ENCODE measurements at regions not wholly inside any gene's neighbourhood (a gene's known extent, or its start where the extent isn't known, plus 50 kb on each side); places are given as distances from the start of the nearest gene placed in this dataset.

DNA sequence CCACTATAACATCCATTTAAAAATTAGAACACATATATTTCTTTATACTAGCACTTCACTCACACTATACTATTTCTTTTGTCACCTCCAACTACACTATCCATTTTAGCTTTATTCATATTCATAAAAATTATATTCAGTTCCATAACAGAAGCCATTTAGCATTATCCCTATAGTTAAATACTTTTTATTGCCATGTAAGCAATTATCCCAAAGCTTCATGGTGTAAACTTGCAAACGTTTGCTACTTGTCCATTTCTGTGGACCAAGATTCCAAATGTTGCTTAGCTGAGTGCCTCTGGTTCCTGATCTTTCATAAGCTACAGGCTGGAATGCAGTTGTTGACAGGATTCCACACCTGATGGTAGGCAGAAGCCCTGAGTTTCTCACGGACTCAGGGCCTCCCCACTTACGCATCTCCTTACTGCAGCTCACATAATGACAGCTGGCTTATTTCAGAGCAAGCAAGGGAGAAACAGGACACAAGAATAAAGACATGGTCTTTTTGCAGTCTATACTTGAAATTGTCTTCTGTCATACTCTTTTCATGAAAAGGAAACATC lies 1584.8 kb downstream of the SLITRK5 start:
- DNase-seq, result no peak

DNA sequence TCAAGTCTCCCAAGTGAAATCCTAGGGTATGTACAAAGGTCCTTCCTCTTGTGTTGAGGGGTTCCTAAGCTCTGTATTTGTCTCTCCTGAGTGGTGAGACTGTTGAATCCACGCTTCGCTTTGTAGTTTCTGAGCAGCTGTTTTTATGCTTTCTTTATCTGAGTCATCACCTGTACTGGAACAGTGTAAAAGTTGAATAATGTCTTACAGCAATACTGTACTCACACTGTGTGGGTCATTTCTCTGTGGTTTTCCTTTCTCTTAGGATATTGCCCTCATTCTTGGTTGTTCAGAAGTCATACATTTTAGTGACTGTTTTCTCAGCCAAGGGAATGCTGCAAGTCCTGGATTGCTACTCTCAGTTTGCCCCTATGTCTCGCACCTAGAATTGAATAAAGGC lies 1596.6 kb downstream of the SLITRK5 start:
- DNase-seq, result no peak

DNA sequence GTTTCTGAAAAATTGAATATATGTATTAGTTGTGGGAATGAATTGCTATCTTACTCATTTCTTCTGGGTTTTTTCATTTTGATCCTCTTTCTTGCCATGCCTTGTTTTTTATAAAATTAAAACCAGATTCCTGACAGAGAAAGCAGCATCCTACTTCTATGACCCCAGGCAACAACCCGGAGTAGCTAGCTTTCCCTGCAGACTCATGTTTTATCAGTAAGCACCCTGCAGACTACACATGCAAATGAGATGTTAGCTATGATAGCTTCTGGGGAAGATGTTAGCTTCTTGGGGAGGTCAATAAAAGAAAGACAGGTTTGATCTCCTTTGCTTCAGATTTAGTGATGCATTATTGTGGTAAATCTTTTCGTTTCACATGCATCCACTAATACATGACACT lies 1598.6 kb downstream of the SLITRK5 start:
- no peak for DNase-seq

DNA sequence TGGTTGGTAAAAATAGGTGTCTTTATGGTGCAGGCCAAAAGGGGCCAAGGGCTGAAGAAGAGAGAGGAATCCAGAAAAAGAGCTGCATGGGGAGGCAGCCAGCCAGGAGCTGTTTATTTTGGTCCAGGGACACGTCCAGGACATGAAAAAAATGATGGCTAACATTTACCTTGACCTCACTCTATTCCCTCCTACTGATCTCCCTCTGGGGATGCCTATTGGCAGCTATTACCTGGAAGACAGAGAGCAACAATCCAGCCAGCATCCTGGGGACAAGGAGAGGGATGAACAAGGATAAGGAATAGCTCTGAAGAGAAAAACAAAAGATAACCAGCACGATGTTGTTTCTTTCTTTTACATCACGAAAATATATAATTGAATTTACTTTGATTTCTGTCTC lies 1599.6 kb downstream of the SLITRK5 start:
- no peak for DNase-seq

DNA sequence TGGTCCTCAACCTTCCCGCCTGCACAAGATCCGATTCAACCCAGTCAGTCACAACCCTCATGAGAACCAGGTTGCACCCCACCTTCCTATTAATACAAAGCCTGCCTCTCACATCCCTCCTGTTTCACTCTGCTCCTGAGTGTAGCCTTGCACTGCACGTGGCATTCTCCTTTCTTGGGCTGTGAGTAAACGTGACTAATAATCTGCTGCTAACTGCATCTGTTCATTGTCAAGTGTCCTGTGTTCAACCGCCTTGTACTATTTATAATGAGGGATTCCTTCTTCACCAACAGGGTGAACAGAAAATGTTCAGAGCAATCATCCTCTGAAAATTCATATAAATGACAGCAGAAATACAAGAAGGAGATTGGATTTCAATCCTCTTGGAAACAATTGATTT lies 1608.2 kb downstream of the SLITRK5 start:
- no peak for DNase-seq

DNA sequence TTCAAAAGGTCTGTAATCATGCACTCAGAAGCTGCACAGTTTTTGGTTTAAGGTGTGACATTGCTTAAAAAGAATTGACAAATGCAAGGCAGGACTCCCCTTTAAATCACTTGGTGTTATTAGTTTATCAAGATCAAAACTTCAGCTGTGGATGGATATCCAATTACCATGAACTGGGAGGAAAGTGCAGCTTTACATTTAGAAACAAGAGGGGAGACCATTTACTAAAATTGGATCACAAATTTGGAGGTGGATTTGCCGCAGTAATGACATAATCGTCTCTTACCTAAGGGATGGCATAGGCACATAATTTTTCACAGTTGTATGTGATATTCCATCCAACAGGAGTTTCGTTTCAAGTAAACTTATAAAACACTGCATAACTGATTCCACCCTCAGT lies 1610.2 kb downstream of the SLITRK5 start:
- no peak for DNase-seq

DNA sequence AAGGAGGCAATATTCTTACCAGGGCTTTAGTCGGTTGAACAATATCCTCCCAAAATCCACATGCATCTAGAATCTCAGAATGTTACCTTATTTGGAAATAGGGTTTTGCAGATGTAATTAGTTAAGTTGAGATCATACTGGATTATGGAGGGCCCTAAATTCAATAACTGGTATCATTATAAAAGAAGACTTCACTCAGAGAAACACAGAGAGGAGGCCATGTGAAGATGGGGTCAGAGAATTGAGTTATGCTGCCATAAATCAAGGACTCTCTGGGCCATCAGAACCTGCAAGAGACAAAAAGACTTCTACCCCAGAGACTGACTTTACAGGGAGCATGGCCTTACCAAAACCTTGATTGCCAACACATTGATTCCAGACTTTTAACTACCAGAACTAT lies 1611.1 kb downstream of the SLITRK5 start:
- no peak for DNase-seq

DNA sequence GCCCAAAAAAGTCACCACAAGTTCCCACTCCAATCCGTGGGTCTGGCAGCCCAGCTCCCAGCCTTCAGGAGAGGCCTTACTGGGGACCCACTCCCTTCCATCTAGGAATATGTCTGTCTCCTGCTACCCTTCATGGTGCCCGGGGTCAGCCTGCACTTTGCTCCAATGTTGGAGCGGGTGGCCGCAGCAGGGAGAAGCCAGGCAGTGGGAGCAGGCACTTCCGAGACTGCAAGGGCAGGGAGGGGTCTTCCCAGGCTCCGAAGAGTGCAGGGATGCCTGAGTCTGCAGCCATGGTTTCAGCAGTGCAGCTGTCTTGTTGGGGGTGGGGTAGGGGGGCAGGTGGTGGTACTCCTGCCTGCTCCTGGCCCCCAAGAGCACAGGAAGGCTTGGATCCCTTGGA lies 1616.2 kb downstream of the SLITRK5 start:
- DNase-seq, result no peak

DNA sequence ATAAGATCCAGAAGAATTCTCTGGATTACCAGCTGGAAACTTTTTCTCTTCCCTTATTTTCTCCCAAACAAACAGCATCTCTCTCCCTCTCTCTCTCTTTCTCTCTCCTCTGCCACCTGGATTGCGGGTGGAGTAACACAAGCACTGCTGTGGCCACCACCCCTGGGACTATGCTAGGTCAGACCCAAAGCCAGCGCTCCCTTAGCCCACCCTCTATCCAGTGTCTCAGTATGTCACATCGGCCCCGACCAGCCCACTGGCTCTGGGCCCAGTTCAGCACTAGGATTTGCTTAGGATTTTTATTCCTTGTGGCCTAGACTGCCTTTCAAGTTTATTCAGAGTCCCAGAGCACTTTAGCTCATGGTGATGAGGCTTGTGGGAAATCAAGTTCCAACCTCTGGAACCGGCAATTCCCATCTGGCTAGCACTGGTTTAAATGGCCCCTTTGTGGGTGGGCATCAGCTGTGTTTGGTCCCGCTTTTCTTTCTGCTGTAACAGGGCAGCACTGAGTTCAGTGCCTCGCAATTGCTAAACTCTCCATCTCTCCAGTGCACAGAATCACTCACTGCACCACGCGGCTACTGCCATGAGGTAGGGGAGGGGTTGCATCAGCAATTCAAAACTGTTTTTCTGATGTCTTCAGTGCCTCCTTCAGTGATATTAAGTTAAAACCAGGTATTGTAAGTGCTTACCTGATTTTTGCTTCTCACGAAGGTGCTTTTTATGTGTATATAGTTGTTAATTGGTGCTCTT lies 1623.1 kb downstream of the SLITRK5 start:
- no peak for DNase-seq

DNA sequence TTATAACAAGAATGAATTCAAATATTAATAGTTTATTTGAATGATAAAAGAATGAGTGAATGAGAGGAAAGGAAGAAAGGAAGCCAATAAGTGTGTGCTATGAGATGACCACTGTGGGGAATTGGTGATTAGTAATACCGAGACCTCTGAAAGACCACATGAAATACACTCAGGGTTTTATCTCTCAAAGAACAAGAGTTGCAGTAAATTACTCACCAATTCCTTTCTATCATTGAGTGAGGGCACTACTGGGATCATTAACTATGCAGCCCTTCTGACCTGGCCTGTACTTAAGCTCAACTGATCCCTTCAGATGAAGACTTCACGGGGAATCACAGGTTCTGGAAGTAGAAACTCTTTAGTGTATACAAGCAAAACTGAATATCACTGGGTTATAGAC lies 1636.1 kb downstream of the SLITRK5 start:
- no peak for DNase-seq

DNA sequence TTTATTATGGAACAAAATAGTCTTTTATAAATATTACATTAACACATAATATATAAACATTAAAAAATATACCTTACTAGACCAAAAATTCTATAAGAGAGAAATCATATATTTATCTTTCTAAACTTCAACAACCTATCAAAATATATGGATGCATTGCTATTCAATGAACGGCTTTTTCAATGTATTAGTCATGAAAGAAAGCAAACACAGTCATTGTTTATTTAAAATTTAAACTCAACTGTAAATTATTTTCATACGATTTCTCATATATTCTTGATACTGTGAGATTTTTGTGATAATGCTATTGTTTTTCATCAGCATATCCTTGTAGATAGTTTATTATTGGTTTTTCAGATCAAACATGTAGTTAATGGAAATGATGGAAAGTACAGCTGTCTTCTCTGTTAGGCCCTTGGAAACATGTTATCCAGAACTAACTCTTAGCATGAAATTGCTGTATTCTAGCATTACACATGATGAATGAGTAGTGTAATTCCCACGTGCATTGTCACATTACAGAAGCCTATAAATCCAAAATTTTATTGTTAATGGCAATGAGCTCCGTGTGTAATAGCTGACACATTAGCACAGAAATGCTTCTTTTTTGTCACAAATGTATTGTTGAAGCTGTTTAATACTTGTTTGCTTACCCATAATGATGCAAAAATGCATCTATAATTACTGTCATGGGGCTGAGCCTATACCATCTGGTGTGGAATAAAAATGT lies 1639.9 kb downstream of the SLITRK5 start:
- no peak for DNase-seq

DNA sequence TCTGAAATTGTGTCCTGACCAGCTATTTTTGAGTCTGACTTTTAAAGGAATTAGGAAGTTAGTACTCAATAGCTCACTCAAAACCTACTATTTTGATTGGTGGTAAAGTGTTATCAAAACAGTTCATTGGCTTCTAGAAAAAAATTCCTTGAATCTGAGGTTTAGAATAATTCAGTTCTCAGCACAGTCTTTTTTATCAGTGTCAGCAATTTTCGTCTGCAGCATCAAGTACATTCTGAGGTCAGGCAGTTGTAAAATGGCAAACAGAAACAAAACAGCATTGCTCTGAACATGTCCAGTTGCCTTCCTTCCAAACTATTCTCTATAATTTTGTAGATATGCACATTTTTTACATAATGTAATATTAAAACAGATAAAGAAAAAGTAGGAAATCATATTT lies 1644.1 kb downstream of the SLITRK5 start:
- no peak for DNase-seq

DNA sequence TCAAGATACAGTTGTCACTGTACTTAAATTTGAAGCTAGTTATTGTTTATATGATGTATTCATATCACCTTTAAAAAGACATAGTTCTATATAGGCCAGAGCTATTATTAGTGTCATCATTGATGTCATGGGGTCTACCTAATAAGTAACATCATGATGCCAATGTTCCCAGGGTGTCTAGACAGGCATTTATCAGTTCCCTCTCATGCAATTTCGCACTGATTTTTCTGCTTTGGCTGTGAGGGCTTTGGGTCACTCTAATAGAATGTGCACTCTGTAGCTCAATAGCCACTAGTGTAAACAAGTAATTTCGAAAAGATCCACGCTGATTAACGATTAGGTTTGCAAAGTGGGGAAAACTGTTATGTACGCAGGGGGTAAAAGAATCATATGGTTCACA lies 1651.3 kb downstream of the SLITRK5 start:
- no peak for DNase-seq

DNA sequence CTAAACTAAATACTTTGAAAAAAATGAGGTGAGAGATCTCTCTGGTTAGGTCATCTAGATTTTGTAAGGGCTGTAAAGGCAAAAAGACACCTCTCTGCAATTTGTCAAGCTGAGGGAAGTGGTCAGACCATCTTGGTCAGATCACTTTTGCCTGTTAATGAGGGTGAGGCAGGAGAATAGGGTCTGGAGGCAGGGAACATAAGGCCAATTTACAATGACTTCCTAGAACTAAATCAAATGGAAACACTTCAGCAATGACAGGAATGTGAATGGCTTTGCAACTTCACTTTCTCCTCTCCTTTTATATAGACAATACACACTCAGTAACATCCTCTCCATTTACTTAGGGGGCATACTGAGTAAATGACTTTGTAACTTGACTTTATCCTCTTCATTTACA lies 1653.4 kb downstream of the SLITRK5 start:
- no peak for DNase-seq

DNA sequence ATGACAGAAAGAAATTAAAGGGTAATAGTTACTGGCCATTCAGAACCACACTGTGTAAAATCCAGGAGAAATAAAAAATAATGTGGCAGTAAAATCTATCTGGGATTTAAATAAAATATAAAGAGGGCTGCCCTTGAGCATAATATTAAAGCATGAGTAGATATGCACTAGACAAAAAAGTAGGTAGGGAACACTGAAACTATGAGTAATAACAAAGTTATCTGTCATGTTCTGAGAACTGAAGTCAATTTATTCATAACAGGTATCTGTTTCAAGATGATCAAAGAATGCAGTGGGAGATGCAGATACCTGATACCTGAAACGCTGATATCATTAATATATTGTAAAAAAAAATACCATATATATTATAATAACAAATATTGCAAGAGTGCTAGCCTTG lies 1672.0 kb downstream of the SLITRK5 start:
- DNase-seq, result no peak

DNA sequence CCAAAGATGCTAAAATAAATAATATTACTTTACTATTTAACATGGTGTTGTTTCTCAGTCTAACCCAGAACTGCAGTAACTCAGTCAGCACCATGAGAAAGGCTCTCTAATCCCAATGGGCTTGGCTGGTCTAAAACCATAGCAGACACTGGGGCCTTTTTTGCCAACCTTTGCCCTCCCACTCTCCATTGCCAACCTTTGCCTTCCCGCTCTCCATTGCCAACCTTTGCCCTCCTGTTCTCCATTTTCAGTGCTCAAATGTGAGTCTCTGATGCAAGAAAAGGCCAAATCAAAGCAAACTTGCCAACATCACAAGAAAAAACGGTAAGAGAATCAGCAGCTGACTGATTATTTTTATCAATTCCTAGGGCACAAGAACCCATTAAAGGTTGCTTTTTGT lies 1681.2 kb downstream of the SLITRK5 start:
- no peak for DNase-seq

DNA sequence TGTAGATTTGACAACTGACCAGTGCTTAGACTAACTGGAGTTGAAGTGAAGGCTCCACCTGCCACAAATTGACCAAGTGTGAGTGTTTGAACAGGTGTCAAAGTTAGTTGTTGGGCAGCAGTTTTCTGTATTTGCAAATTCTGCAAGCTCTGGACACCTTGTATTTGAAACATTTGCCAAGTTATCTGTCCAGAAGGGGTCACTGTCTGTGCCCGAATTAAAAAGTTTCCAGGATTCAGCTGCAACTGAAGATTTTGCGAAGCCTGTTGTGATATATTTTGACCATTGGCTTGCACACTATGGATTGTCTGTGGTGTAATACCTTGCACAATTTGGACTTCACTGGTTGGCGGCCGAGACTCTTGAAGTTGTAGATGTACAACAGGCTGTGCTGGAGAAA lies 1690.7 kb downstream of the SLITRK5 start:
- DNase-seq, result no peak

DNA sequence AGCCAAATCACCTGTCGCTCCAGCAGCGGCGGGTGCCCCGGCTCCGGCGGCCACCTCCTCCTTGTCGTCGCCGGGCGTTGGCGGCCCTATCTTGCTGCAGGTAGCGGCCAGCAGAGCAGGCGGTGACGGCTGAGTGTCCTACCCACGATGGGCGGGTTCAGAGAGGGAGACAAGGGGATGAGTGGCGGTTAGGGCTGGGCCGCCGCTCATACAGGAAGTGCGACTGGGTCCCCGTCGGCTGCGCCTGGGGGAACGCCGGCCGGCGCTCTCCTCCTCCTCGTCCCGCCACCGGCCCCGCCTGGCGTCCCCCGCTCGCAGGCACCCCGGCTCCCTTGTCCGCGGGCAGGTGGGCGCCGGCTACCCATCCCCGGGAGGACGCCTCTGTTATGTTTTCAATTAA lies 1692.0 kb downstream of the SLITRK5 start:
- no peak for DNase-seq

DNA sequence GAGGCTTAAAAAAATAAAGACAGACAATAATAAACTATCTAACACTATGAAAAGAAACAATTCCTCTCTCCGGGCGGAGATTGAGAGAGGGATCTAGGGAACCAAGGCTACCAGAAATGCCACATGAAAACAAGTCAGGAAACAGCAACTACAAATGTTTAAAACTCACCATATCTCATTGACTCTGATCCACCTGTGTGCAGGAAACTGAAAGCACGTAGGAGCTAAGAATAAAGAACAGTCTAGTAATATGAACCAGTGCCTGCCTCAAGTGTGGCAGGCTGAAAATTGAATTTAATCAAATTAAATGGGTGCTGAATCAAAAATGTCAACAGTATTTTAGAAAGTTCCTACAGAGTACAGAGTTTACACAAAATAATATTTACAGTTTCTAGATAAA lies 1701.0 kb downstream of the SLITRK5 start:
- DNase-seq, result no peak

DNA sequence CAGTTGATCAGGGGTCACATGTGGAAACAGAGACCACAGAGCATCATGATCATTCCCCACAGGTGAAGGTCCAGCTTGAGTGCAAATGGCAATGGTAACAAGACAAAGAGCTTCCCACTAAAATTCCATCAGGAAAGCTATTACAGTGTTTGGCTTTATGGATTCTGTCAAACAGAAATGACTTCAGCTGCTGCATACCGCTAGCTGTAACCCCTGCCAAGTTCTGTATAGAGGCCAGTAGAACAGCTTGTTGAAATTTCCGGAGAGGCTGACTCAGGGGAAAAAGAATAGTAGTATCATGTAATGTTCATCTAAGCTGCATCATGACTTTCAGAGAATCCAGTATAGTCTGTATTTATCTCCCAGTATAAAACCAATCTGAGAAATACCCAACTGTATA lies 1704.7 kb downstream of the SLITRK5 start:
- no peak for DNase-seq

DNA sequence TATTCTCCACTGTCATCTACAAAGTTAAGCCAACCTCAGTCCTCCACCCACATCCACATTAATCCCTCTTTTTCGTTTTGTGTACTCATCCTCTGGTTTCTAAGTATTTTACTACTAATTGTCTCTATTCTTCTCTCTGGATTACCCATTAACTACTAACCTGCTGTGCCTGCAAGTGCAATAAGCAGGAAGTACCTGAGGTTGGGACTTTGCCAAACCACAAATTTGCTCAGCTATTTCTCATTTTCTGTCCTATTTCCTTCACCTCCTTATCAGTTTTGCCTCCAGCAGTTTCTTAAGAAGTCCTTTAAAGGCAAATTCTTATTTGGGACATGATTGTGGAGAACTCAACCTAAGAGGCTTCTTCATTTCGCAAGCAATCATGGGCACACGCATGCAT lies 1708.9 kb downstream of the SLITRK5 start:
- no peak for DNase-seq

DNA sequence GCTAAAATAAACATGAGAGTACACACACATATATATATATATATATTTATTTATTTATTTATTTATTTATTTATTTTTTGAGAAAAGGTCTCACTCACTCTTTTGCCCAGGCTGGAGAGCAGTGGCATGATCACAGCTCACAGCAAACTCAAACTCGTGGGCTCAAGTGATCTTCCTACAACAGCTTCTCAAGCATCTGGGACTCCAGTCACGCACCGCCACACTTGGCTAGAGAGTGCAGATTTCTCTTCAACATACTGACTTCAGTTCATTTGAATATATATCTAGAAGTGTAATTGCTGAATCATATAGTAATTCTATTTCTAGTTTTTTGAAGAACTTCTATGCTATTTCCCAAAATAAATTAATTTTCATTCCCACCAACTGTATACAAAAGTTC lies 1711.8 kb downstream of the SLITRK5 start:
- no peak for DNase-seq

DNA sequence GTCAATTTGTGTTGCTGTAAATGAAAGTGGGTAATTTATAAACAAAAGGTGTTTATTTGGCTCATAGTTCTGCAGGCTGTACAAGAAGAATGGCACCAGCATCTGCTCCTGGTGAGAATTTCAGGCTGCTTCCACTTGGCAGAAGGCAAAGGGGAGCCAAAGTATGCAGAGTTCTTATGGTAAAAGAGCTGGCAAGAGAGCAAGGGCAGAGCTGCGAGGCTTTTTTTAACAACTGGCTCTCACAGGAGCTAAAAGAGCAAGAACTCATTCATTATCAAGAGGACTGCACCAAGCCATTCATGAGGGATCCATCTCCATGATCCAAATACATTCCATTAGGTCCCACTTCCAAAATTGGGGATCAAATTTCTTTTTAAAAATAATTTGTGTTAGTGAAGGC lies 1712.7 kb downstream of the SLITRK5 start:
- DNase-seq, result no peak

DNA sequence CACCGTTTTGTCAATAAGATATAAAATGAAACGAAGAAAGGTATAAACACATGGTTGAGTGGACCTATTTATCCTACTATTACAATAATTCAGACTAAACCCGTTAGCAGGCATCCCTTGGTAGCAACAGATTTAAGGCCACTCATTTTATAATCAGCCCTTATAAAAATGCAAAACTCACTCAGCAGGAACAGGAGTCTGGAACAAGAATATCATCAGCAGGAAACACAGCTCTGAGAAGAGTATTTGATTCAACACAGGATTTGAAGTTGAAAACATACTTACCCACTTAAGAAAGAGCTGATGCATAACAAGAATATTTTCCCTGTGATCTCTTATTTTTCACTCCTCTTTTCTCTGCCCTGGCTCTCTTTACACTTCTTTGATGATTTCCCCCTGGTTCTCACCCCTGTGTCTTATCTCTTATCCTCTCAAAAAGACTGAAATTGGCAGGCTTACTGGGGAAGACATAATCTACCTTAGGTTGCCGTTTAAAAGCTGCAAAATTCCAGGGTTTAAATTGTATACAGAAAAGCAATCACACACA lies 1722.7 kb downstream of the SLITRK5 start:
- no peak for DNase-seq

Measured in activated CD4-positive, alpha-beta T cell treated with anti-CD3 and anti-CD28 coated beads, Interleukin-2, Interleukin-6, amounts not matched to agents 100 ng/mL and 50 ng/mL, durations not matched to agents 16 hours and 8 hours (primary cell).